ENCODE measurements at regions not wholly inside any gene's neighbourhood (a gene's known extent, or its start where the extent isn't known, plus 50 kb on each side); places are given as distances from the start of the nearest gene placed in this dataset.

DNA sequence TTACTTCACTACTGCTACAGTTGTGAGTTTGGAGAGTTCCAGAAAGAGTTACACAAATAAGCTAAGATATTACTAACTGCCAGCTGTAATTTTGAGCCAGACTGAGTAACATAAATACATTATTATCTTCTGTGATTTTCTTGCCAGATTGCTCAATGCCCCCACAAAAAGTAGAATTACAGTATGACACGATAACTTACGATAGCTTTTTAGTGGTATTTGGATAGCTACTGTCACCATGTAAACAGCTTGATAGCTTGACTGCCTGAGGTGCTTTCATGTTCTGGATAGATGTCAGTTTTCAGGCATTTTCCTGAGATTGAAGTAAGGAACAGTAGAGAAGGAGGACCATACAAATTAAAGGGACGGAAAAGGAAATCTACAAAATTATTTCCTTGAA, 533.3 kb downstream of the SOCS6 start:
- TF ChIP-seq, protein P1, sequence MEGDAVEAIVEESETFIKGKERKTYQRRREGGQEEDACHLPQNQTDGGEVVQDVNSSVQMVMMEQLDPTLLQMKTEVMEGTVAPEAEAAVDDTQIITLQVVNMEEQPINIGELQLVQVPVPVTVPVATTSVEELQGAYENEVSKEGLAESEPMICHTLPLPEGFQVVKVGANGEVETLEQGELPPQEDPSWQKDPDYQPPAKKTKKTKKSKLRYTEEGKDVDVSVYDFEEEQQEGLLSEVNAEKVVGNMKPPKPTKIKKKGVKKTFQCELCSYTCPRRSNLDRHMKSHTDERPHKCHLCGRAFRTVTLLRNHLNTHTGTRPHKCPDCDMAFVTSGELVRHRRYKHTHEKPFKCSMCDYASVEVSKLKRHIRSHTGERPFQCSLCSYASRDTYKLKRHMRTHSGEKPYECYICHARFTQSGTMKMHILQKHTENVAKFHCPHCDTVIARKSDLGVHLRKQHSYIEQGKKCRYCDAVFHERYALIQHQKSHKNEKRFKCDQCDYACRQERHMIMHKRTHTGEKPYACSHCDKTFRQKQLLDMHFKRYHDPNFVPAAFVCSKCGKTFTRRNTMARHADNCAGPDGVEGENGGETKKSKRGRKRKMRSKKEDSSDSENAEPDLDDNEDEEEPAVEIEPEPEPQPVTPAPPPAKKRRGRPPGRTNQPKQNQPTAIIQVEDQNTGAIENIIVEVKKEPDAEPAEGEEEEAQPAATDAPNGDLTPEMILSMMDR (IDR thresholded peaks at IDR 0.05), result no peak
- no peak for TF ChIP-seq POLR2AphosphoS5 (IDR thresholded peaks at IDR 0.05)
- TF ChIP-seq POLR2A (IDR thresholded peaks at IDR 0.05), result no peak
- no peak for TF ChIP-seq EP300 (IDR thresholded peaks at IDR 0.05)
